ENCODE measurements at regions not wholly inside any gene's neighbourhood (a gene's known extent, or its start where the extent isn't known, plus 50 kb on each side); places are given as distances from the start of the nearest gene placed in this dataset.
"Not testable (repeated sequence)": the region's sequence is repeated elsewhere in the genome, so short reads cannot be mapped to it uniquely, and the experiment has no call there.

DNA sequence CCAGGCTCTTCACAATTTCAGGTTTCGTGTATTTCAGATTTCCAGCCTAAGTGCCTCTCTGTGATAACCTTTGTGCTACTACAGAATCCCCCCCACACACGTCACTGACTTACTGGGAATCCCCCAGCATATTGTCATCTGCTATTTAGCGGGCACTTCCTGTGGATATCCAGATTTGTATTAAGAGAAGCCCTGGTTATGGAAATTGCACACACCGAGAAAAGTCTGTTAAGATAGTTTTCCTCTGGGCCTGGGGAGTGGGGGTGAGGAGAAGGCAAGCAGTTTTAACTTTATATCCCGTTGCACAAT lies 269.9 kb downstream of the MED10 start:
- TF ChIP-seq, protein P1, sequence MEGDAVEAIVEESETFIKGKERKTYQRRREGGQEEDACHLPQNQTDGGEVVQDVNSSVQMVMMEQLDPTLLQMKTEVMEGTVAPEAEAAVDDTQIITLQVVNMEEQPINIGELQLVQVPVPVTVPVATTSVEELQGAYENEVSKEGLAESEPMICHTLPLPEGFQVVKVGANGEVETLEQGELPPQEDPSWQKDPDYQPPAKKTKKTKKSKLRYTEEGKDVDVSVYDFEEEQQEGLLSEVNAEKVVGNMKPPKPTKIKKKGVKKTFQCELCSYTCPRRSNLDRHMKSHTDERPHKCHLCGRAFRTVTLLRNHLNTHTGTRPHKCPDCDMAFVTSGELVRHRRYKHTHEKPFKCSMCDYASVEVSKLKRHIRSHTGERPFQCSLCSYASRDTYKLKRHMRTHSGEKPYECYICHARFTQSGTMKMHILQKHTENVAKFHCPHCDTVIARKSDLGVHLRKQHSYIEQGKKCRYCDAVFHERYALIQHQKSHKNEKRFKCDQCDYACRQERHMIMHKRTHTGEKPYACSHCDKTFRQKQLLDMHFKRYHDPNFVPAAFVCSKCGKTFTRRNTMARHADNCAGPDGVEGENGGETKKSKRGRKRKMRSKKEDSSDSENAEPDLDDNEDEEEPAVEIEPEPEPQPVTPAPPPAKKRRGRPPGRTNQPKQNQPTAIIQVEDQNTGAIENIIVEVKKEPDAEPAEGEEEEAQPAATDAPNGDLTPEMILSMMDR (IDR thresholded peaks at IDR 0.05; ENCODE audit: poor library complexity, severe bottlenecking): no peak
- no peak for ATAC-seq (ENCODE audit: low read depth)
- no peak overlapping the region for H3K4me3 ChIP-seq (ENCODE audit: severe bottlenecking)
- DNase-seq (ENCODE audit: low spot score): no peak
- H3K9me3 ChIP-seq (ENCODE audit: severe bottlenecking): no peaks in the 10 kb centered on the region
- H3K36me3 ChIP-seq (ENCODE audit: low read depth): no peaks in the 10 kb centered on the region
- no peaks in the 10 kb centered on the region for H3K4me1 ChIP-seq (ENCODE audit: insufficient read depth, poor library complexity, severe bottlenecking)
- no peaks in the 10 kb centered on the region for H3K27me3 ChIP-seq (ENCODE audit: insufficient read depth, poor library complexity, severe bottlenecking)
- H3K27ac ChIP-seq (ENCODE audit: poor library complexity, severe bottlenecking): no peak overlapping the region

- Histone ChIP-seq H3K9me3 (ENCODE audit: severe bottlenecking) (no peaks in the 10 kb centered on the region), H3K27ac (ENCODE audit: poor library complexity, severe bottlenecking) (no peak overlapping the region), H3K36me3 (ENCODE audit: low read depth) (no peaks in the 10 kb centered on the region), H3K27me3 (ENCODE audit: insufficient read depth, poor library complexity, severe bottlenecking) (no peaks in the 10 kb centered on the region), H3K4me3 (ENCODE audit: severe bottlenecking) (no peak overlapping the region), H3K4me1 (ENCODE audit: insufficient read depth, poor library complexity, severe bottlenecking) (no peaks in the 10 kb centered on the region)
- ATAC-seq (ENCODE audit: low read depth) (no peak), DNase-seq (ENCODE audit: low spot score) (no peak)
- TF ChIP-seq, protein P1 (IDR thresholded peaks at IDR 0.05; ENCODE audit: poor library complexity, severe bottlenecking): no peak
Measured at GRCh38 chr5:6107675-6108539, 270.4 kb downstream of the MED10 start.

DNA sequence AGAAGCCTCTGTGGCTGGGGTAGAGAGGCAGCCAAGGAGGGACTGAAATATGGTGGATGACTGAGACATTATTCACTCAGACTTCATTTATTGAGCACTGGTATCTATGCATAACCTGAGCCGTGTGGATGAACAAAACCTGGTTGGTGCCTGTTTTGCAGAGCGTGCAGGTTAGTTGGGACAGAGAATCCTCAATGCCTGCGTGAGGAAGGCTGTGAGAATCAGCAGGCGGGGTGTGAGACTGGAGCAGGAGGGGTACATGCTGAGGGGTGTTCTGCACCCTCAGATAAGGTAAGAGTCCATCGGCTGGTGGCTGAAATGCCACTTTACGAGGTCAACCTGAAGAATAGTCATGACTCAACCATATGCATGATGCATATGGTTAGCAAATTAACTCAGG lies 271.6 kb downstream of the MED10 start:
- Histone ChIP-seq H3K27ac (ENCODE audit: poor library complexity, severe bottlenecking) (no peak overlapping the region), H3K36me3 (ENCODE audit: low read depth) (no peaks in the 10 kb centered on the region), H3K4me1 (ENCODE audit: insufficient read depth, poor library complexity, severe bottlenecking) (no peaks in the 10 kb centered on the region), H3K27me3 (ENCODE audit: insufficient read depth, poor library complexity, severe bottlenecking) (no peaks in the 10 kb centered on the region), H3K4me3 (ENCODE audit: severe bottlenecking) (no peak overlapping the region), H3K9me3 (ENCODE audit: severe bottlenecking) (no peaks in the 10 kb centered on the region)
- TF ChIP-seq, protein P1 (IDR thresholded peaks at IDR 0.05; ENCODE audit: poor library complexity, severe bottlenecking): no peak
- ATAC-seq (ENCODE audit: low read depth): no peak
- DNase-seq (ENCODE audit: low spot score): no peak

DNA sequence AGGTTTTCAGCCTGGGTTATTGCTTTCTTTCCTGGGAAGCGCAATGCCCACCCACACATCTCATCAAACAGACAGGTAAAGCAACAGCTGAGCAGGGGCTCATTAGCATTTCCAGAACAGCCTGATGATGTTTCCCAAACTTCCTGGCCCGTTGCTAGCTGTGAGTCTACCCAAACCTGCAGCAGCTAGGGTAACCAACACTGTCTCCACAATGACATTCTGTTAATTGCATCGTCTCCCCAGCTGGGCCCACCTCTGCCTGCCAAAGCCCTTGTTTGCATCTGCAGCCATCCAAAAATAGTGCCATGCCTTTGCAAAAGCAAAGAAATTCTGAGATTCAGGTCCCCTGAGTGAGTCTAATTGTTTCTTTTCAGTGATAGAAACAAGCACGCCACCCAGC lies 273.0 kb downstream of the MED10 start:
- H3K27ac ChIP-seq (ENCODE audit: poor library complexity, severe bottlenecking): no peak overlapping the region
- TF ChIP-seq, protein P1 (IDR thresholded peaks at IDR 0.05; ENCODE audit: poor library complexity, severe bottlenecking): no peak
- ATAC-seq (ENCODE audit: low read depth): no peak

GRCh38 chr5:6096101-6096500 lies 282.2 kb downstream of the MED10 start:
- no peaks in the 10 kb centered on the region for H3K9me3 ChIP-seq (ENCODE audit: severe bottlenecking)
- ATAC-seq (ENCODE audit: low read depth): no peak
- H3K4me3 ChIP-seq (ENCODE audit: severe bottlenecking): no peak overlapping the region
- DNase-seq (ENCODE audit: low spot score): no peak
- H3K27me3 ChIP-seq (ENCODE audit: insufficient read depth, poor library complexity, severe bottlenecking): no peaks in the 10 kb centered on the region
- H3K27ac ChIP-seq (ENCODE audit: poor library complexity, severe bottlenecking): no peak overlapping the region
- TF ChIP-seq, protein P1 (IDR thresholded peaks at IDR 0.05; ENCODE audit: poor library complexity, severe bottlenecking): no peak
- H3K36me3 ChIP-seq (ENCODE audit: low read depth): no peaks in the 10 kb centered on the region
- no peaks in the 10 kb centered on the region for H3K4me1 ChIP-seq (ENCODE audit: insufficient read depth, poor library complexity, severe bottlenecking)

More for the DNA sequence above, 273.0 kb downstream of the MED10 start:
- Histone ChIP-seq H3K4me3 (ENCODE audit: severe bottlenecking) (no peak overlapping the region), H3K4me1 (ENCODE audit: insufficient read depth, poor library complexity, severe bottlenecking) (no peaks in the 10 kb centered on the region), H3K27me3 (ENCODE audit: insufficient read depth, poor library complexity, severe bottlenecking) (no peaks in the 10 kb centered on the region), H3K36me3 (ENCODE audit: low read depth) (no peaks in the 10 kb centered on the region), H3K9me3 (ENCODE audit: severe bottlenecking) (no peaks in the 10 kb centered on the region)
- no peak for DNase-seq (ENCODE audit: low spot score)

GRCh38 chr5:6094180-6094579 lies 284.2 kb downstream of the MED10 start:
- H3K4me1 ChIP-seq (ENCODE audit: insufficient read depth, poor library complexity, severe bottlenecking); H3K4me3 ChIP-seq (ENCODE audit: severe bottlenecking); ATAC-seq (ENCODE audit: low read depth); H3K9me3 ChIP-seq (ENCODE audit: severe bottlenecking); H3K27me3 ChIP-seq (ENCODE audit: insufficient read depth, poor library complexity, severe bottlenecking); H3K27ac ChIP-seq (ENCODE audit: poor library complexity, severe bottlenecking); DNase-seq (ENCODE audit: low spot score); H3K36me3 ChIP-seq (ENCODE audit: low read depth): not testable (repeated sequence)
